GM12891 (cell line): ENCODE measurements at regions not wholly inside any gene's neighbourhood (a gene's known extent, or its start where the extent isn't known, plus 50 kb on each side); places are given as distances from the start of the nearest gene placed in this dataset.
"Not testable (repeated sequence)": the region's sequence is repeated elsewhere in the genome, so short reads cannot be mapped to it uniquely, and the experiment has no call there.

Experiments
- POLR2A ChIP-seq: IDR thresholded peaks from 2 replicates; pipeline ENCODE4 v1.6.1; 2011; ENCODE audit warnings: low read depth, low read length, control low read depth
- POLR2AphosphoS5 ChIP-seq: IDR thresholded peaks from 2 replicates; pipeline ENCODE4 v1.6.1; 2011; ENCODE audit warnings: low read depth, low read length, control low read depth
- TAF1 ChIP-seq: IDR thresholded peaks from 2 replicates; pipeline ENCODE4 v1.6.1; 2011; ENCODE audit warnings: low read depth, low read length, control low read depth

- TF ChIP-seq POLR2AphosphoS5, POLR2A, TAF1: not testable (repeated sequence)
These were observed 65.5 kb upstream of the GOLGA6L4 start for GRCh38 chr15:84170029-84170428.
